ENCODE measurements at regions not wholly inside any gene's neighbourhood (a gene's known extent, or its start where the extent isn't known, plus 50 kb on each side); places are given as distances from the start of the nearest gene placed in this dataset.

GRCh38 chr3:177552051-177552450, 354.8 kb upstream of the TBL1XR1 start:
- H3K9me3 ChIP-seq (ENCODE audit: low read depth, low read length): no peaks in the 10 kb centered on the region
- H3K4me3 ChIP-seq: no peak overlapping the region
- H3K27ac ChIP-seq: no peak overlapping the region
- H3K9ac ChIP-seq (ENCODE audit: insufficient read length): no peak overlapping the region
- no peak for DNase-seq (ENCODE audit: low read depth, low spot score)
- H3K36me3 ChIP-seq (ENCODE audit: insufficient read depth, low read length): no peaks in the 10 kb centered on the region
- TF ChIP-seq FOXP2 (optimal IDR thresholded peaks at IDR 0.05; ENCODE audit: control extremely low read depth, extremely low read length, insufficient read depth) (peak; percentile 24), POLR2AphosphoS5 (IDR thresholded peaks at IDR 0.05; ENCODE audit: borderline replicate concordance, low read depth, low read length) (no peak)

DNA sequence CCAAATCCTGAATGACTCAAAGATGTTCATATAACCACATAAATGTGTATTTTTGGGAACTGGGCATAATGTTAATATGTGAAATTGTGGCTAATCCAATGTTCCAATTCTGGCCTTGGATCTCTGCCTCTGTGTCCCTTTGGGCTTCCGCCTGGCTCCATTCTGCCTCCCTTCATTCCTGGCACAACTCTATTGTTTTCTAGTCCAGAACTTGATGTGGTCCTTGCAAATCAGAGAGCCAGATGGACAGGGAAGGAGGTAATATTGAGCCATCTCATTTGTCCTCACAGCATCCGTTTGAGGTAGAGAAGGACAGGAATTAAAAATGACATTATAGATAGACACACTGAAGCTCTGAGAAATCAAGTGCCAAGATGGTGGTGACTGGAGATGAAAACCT, 355.7 kb upstream of the TBL1XR1 start:
- no peak overlapping the region for H3K9ac ChIP-seq (ENCODE audit: insufficient read length)
- no peak overlapping the region for H3K4me3 ChIP-seq
- H3K27ac ChIP-seq: no peak overlapping the region
- TF ChIP-seq POLR2AphosphoS5 (IDR thresholded peaks at IDR 0.05; ENCODE audit: borderline replicate concordance, low read depth, low read length): no peak
- TF ChIP-seq FOXP2 (optimal IDR thresholded peaks at IDR 0.05; ENCODE audit: control extremely low read depth, extremely low read length, insufficient read depth): no peak
- TF ChIP-seq EZH2 (IDR thresholded peaks at IDR 0.05): no peak
- no peaks in the 10 kb centered on the region for H3K36me3 ChIP-seq (ENCODE audit: insufficient read depth, low read length)
- no peak for DNase-seq (ENCODE audit: low read depth, low spot score)
- H3K9me3 ChIP-seq (ENCODE audit: low read depth, low read length): no peaks in the 10 kb centered on the region

GRCh38 chr3:177553579-177553978, 356.3 kb upstream of the TBL1XR1 start:
- H3K9me3 ChIP-seq (ENCODE audit: low read depth, low read length): no peaks in the 10 kb centered on the region
- no peaks in the 10 kb centered on the region for H3K36me3 ChIP-seq (ENCODE audit: insufficient read depth, low read length)
- no peak overlapping the region for H3K4me3 ChIP-seq
- H3K9ac ChIP-seq (ENCODE audit: insufficient read length): no peak overlapping the region
- TF ChIP-seq POLR2AphosphoS5 (IDR thresholded peaks at IDR 0.05; ENCODE audit: borderline replicate concordance, low read depth, low read length) (no peak), EZH2 (IDR thresholded peaks at IDR 0.05) (no peak), FOXP2 (optimal IDR thresholded peaks at IDR 0.05; ENCODE audit: control extremely low read depth, extremely low read length, insufficient read depth) (no peak)
- DNase-seq (ENCODE audit: low read depth, low spot score): no peak
- H3K27ac ChIP-seq: no peak overlapping the region

DNA sequence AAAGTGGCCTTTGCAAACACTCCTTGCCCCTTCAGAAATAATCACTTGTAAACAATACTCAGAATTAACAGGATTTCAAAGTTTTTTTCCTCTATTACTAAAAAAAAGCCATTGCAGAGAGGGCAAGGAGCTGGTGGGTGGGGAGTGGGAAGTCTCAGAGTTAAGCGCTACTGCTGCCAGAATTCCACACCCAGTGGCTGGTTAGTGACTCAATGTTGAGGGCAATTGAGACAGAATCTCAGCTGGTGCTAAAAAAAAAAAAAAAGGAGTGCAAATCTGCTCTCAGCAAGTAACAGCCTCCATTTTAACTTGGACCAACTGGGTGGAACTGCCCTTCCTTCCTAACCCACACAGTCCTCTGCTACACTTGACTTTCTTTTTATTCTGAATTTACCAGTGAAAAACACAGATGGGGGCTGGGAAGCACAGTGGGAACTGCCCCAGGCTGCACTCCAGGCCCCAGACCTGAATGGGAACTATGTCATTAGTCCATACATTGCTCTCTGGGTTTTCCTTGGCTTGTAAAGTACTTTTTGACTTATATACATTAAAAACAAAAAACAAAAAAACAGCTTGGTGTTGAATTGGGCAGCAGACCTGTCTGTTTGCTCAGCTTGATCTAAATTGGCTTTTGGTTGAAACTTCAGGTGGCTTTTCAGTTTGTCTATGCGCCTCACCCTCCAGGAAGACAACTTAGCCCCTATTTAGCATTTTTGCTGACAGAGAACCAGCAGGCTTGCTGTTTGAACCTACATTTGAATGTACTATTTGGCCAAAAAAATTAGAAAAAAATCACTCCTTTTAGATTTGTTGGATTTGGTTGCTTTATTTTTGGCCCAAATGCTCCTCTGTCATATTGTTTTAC, 357.8 kb upstream of the TBL1XR1 start:
- Histone ChIP-seq H3K27ac (peak overlapping the region; percentile 2; the same call in 1 of the 2 replicates), H3K36me3 (ENCODE audit: insufficient read depth, low read length) (no peaks in the 10 kb centered on the region), H3K4me3 (no peak overlapping the region; the same call in 1 of the 2 replicates), H3K9me3 (ENCODE audit: low read depth, low read length) (no peaks in the 10 kb centered on the region), H3K9ac (ENCODE audit: insufficient read length) (no peak overlapping the region)
- DNase-seq (ENCODE audit: low read depth, low spot score): no peak
- TF ChIP-seq EZH2 (IDR thresholded peaks at IDR 0.05): no peak
- no peak for TF ChIP-seq FOXP2 (optimal IDR thresholded peaks at IDR 0.05; ENCODE audit: control extremely low read depth, extremely low read length, insufficient read depth)
- TF ChIP-seq POLR2AphosphoS5 (IDR thresholded peaks at IDR 0.05; ENCODE audit: borderline replicate concordance, low read depth, low read length): no peak

- H3K27ac ChIP-seq: no peak overlapping the region
- H3K4me3 ChIP-seq: no peak overlapping the region
- no peak overlapping the region for H3K9ac ChIP-seq (ENCODE audit: insufficient read length)
- H3K36me3 ChIP-seq (ENCODE audit: insufficient read depth, low read length): no peaks in the 10 kb centered on the region
- TF ChIP-seq FOXP2 (optimal IDR thresholded peaks at IDR 0.05; ENCODE audit: control extremely low read depth, extremely low read length, insufficient read depth): no peak
- TF ChIP-seq EZH2 (IDR thresholded peaks at IDR 0.05): no peak
- no peak for TF ChIP-seq POLR2AphosphoS5 (IDR thresholded peaks at IDR 0.05; ENCODE audit: borderline replicate concordance, low read depth, low read length)
- DNase-seq (ENCODE audit: low read depth, low spot score): no peak
- no peaks in the 10 kb centered on the region for H3K9me3 ChIP-seq (ENCODE audit: low read depth, low read length)
These were observed 360.3 kb upstream of the TBL1XR1 start for GRCh38 chr3:177557548-177557947.

DNA sequence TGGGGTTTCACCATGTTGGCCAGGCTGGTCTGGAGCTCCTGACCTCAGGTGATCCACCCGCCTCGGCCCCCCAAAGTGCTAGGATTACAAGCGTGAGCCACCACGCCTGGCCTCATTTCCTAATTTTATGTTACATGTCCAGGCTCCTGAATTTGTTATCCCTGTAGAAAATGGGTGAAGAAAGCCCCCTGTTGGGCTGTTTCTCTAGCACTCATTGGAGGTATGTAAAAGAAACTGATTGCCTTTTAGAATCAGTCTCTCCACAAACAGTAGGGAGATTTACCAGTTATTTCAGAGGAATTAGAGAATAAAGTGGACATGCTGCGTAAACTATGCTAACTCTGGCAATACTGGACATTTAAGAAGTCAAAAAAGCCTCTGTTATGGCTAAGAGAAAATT, 364.1 kb upstream of the TBL1XR1 start:
- no peaks in the 10 kb centered on the region for H3K36me3 ChIP-seq (ENCODE audit: insufficient read depth, low read length)
- 0 out of 2 replicates have a peak overlapping the region, but pooled peaks have one; percentile 23 for H3K27ac ChIP-seq
- TF ChIP-seq EZH2 (IDR thresholded peaks at IDR 0.05) (no peak), FOXP2 (optimal IDR thresholded peaks at IDR 0.05; ENCODE audit: control extremely low read depth, extremely low read length, insufficient read depth) (no peak), POLR2AphosphoS5 (IDR thresholded peaks at IDR 0.05; ENCODE audit: borderline replicate concordance, low read depth, low read length) (no peak)
- DNase-seq (ENCODE audit: low read depth, low spot score): no peak
- no peaks in the 10 kb centered on the region for H3K9me3 ChIP-seq (ENCODE audit: low read depth, low read length)
- no peak overlapping the region for H3K9ac ChIP-seq (ENCODE audit: insufficient read length)
- H3K4me3 ChIP-seq: no peak overlapping the region

- Histone ChIP-seq H3K36me3 (ENCODE audit: insufficient read depth, low read length) (no peaks in the 10 kb centered on the region), H3K4me3 (no peak overlapping the region), H3K27ac (0 out of 2 replicates have a peak overlapping the region, but pooled peaks have one; percentile 23), H3K9me3 (ENCODE audit: low read depth, low read length) (no peaks in the 10 kb centered on the region), H3K9ac (ENCODE audit: insufficient read length) (no peak overlapping the region)
- no peak for DNase-seq (ENCODE audit: low read depth, low spot score)
- TF ChIP-seq POLR2AphosphoS5 (IDR thresholded peaks at IDR 0.05; ENCODE audit: borderline replicate concordance, low read depth, low read length) (no peak), FOXP2 (optimal IDR thresholded peaks at IDR 0.05; ENCODE audit: control extremely low read depth, extremely low read length, insufficient read depth) (no peak), EZH2 (IDR thresholded peaks at IDR 0.05) (no peak)
These were observed 364.6 kb upstream of the TBL1XR1 start for GRCh38 chr3:177561769-177562392.

DNA sequence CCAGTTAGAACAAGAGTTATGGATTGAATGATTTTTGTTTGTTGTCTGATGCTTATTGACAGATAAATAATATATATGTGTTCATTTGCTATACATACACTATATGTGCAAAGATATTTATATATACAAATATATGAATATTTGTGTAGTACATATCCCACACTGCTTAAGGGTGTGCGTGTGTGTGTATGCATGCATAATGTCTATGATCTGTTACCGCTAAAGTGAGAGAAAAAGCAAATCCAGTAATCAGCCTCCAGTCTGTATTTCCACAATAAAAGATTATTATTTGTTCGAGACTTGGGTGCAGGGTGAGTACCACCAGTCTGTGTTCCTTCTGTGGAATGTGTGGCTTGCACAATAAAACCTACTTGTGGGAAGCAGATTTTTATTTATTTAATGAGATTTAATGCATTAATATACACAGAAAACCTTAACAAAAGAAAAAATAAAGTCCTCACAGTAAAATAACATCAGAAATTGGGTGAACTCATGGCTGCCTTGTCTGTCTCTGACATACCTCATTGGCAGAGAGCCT, 366.0 kb upstream of the TBL1XR1 start:
- H3K4me3 ChIP-seq: no peak overlapping the region
- H3K36me3 ChIP-seq (ENCODE audit: insufficient read depth, low read length): no peaks in the 10 kb centered on the region
- TF ChIP-seq FOXP2 (optimal IDR thresholded peaks at IDR 0.05; ENCODE audit: control extremely low read depth, extremely low read length, insufficient read depth): no peak
- TF ChIP-seq POLR2AphosphoS5 (IDR thresholded peaks at IDR 0.05; ENCODE audit: borderline replicate concordance, low read depth, low read length): no peak
- TF ChIP-seq EZH2 (IDR thresholded peaks at IDR 0.05): no peak
- H3K9ac ChIP-seq (ENCODE audit: insufficient read length): no peak overlapping the region
- no peak overlapping the region for H3K27ac ChIP-seq
- DNase-seq (ENCODE audit: low read depth, low spot score): no peak
- no peaks in the 10 kb centered on the region for H3K9me3 ChIP-seq (ENCODE audit: low read depth, low read length)

Measured in SK-N-MC (cell line).